Bronchial epithelial cell (primary cell): ENCODE measurements at regions not wholly inside any gene's neighbourhood (a gene's known extent, or its start where the extent isn't known, plus 50 kb on each side); places are given as distances from the start of the nearest gene placed in this dataset.

Source experiments
- DNase-seq: peaks from one replicate; pipeline ENCODE4 v3.0.0-alpha.2; 2010; ENCODE audit warnings: low read depth
- FAIRE-seq: peaks from 2 replicates; lab custom pipeline; 2011; peaks lifted over from hg19 to GRCh38; lab: Jason Lieb, UNC
- H3K27me3 ChIP-seq: 2 replicates; pipeline ENCODE4 v1.5.1; 2011; ENCODE audit warnings: low read length; ENCODE audit not compliant: control insufficient read depth, insufficient read depth
- H3K36me3 ChIP-seq: 2 replicates; pipeline ENCODE4 v1.5.1; 2011; ENCODE audit warnings: low read length; ENCODE audit not compliant: control insufficient read depth, insufficient read depth
- H3K4me3 ChIP-seq: 2 replicates; pipeline ENCODE4 v1.5.1; 2011; ENCODE audit warnings: mild to moderate bottlenecking, low read depth, low read length, control low read depth
- TF ChIP-seq, protein P1 (sequence below): IDR thresholded peaks from 2 replicates; pipeline ENCODE4 v1.5.1; 2011; ENCODE audit warnings: mild to moderate bottlenecking, moderate library complexity, low read length, control low read depth, inconsistent platforms; ENCODE audit not compliant: insufficient read depth, severe bottlenecking

DNA sequence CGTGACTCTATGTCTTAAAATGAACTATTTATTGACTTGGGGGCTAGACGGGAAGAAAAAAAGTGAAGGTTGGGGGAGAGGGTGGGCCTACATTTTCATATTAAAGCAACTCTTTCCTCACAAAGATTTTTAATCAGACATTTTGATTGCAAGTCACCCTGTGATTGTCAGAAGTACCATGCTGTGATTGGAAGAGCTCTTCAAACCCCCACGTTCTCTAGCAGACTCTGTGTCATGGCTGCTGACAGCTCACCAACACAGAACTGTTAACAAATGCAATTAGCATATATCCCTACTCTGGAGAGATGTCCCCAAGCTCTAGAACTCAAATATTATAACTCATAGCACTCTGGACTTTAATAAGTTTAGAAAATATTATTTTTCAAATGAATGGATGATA lies 428.4 kb upstream of the DCC start:
- no peak for DNase-seq
- FAIRE-seq, result no peak
- no peak overlapping the region for H3K4me3 ChIP-seq
- no peaks in the 10 kb centered on the region for H3K27me3 ChIP-seq
- no peaks in the 10 kb centered on the region for H3K36me3 ChIP-seq
- TF ChIP-seq, protein P1, sequence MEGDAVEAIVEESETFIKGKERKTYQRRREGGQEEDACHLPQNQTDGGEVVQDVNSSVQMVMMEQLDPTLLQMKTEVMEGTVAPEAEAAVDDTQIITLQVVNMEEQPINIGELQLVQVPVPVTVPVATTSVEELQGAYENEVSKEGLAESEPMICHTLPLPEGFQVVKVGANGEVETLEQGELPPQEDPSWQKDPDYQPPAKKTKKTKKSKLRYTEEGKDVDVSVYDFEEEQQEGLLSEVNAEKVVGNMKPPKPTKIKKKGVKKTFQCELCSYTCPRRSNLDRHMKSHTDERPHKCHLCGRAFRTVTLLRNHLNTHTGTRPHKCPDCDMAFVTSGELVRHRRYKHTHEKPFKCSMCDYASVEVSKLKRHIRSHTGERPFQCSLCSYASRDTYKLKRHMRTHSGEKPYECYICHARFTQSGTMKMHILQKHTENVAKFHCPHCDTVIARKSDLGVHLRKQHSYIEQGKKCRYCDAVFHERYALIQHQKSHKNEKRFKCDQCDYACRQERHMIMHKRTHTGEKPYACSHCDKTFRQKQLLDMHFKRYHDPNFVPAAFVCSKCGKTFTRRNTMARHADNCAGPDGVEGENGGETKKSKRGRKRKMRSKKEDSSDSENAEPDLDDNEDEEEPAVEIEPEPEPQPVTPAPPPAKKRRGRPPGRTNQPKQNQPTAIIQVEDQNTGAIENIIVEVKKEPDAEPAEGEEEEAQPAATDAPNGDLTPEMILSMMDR, result no peak

DNA sequence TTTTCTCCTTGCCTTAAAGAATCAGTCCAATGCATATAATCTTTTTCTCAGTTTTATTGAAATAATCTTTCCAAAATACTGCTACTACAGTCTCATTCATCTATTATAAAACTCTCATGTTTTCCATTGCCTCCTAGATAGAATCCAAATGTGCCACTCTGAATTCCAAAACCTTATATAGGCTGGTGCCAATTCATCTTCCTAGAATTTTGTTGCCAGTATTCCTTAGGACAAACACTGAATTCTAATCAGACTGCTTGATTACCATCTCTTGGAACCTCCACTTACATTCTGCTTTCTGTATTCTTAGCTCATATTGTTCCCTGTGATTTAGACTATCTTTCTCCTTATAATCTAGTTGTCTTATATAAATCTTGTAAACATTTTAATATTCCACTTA lies 427.6 kb upstream of the DCC start:
- TF ChIP-seq, protein P1, result no peak
- DNase-seq, result no peak
- Histone ChIP-seq H3K27me3 (no peaks in the 10 kb centered on the region), H3K4me3 (no peak overlapping the region), H3K36me3 (no peaks in the 10 kb centered on the region)
- FAIRE-seq, result no peak

DNA sequence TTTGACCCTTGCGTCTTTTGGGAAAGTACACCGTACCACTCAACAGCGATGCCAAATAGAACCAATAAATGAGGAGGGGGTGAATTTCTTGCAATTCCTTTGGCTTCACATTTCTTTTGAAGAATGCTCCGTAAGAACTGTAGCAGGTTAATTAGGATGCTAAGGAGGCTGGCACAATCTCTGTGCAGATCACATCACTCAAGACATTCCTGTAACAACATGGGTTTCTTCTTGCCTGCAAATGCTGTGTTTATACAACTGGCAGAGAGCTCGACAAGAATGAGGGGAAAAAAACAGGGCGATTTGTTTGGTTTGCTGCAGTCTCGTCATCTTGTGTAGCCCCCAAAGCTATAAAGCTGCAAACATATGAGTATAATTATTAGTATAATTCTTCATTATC lies 424.8 kb upstream of the DCC start:
- DNase-seq (no peak), FAIRE-seq (no peak)
- TF ChIP-seq, protein P1, result no peak
- Histone ChIP-seq H3K4me3 (no peak overlapping the region), H3K27me3 (no peaks in the 10 kb centered on the region), H3K36me3 (no peaks in the 10 kb centered on the region)

DNA sequence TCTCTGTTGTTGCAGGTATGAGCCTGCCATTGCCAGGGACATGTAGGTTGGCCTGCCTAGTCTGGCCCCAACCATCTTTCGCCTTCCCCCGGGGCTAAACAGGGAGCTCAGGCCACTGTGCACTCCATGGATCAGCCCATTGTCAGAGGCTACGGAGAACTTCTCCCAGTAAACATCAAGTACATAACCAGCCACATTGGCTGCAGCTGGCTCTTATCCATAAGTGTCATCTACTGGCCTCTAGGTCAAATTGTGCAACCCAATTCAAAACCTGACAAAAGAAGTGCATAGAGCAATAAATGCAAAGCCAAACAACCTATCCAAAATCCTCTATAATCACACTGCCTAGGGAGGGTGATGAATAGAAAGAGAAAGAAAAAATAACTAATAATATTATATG lies 418.1 kb upstream of the DCC start:
- no peak overlapping the region for H3K4me3 ChIP-seq
- H3K36me3 ChIP-seq, result no peaks in the 10 kb centered on the region
- FAIRE-seq, result no peak
- no peaks in the 10 kb centered on the region for H3K27me3 ChIP-seq
- DNase-seq, result no peak
- TF ChIP-seq, protein P1, result no peak

DNA sequence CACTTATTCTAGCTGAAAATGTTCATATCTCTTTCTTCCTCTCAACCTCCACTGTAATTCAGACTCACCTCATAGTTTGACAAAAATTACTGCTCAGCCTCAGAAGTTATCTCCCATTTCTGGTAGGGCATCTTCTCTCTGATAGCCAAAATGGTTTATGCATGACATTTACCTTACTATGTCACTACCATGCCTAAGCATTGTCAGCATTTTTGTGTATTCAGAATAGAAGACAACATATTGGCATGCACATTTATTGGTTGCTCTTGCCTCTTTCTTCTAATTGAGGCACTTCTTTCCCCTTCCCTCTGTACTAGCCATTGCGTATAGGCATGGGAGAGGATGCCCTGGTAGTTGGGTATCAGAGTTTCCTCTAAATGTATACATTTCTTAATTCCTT lies 406.1 kb upstream of the DCC start:
- DNase-seq (no peak), FAIRE-seq (no peak)

DNA sequence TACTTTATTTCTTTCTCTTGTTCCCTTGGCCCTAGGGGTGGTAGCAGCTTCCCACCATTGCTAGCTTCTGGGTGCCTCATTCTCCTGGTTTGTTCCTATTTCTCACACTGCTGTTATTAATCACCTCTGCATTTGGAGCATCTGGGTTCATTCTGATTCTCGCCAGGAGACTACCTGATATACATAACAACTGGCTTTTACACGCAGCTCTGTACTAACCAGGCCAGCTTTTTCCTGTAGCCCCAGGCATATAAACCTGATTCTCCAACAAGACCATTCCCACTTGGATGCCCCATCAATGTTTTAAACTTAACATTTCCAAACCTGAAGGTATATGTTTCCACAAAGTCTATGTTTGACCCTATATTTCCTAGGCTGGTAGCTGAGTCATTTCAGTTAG lies 403.9 kb upstream of the DCC start:
- H3K4me3 ChIP-seq, result no peak overlapping the region
- H3K27me3 ChIP-seq, result no peaks in the 10 kb centered on the region
- no peaks in the 10 kb centered on the region for H3K36me3 ChIP-seq
- TF ChIP-seq, protein P1, result no peak
- FAIRE-seq (no peak), DNase-seq (no peak)

More for the DNA sequence above, 406.1 kb upstream of the DCC start:
- H3K4me3 ChIP-seq, result no peak overlapping the region
- no peaks in the 10 kb centered on the region for H3K27me3 ChIP-seq
- no peaks in the 10 kb centered on the region for H3K36me3 ChIP-seq
- TF ChIP-seq, protein P1, result no peak
